Limb (tissue), 2 donors: ENCODE measurements at regions not wholly inside any gene's neighbourhood (a gene's known extent, or its start where the extent isn't known, plus 50 kb on each side); places are given as distances from the start of the nearest gene placed in this dataset.

Experiments
- DNase-seq, 2 donors: peaks; one replicate each; pipeline ENCODE4 v3.0.0-alpha.2; 2016; ENCODE audit errors: extremely low spot score in 2 of 2

GRCh38 chr16:79981814-79982213 lies 381.3 kb upstream of the MAF start:
- no peak for DNase-seq

GRCh38 chr16:79980650-79981521 lies 380.3 kb upstream of the MAF start:
- no peak for DNase-seq

- no peak for DNase-seq
These were observed 377.7 kb upstream of the MAF start for GRCh38 chr16:79977940-79978836.

GRCh38 chr16:79973320-79973719 lies 372.8 kb upstream of the MAF start:
- no peak for DNase-seq

- no peak for DNase-seq
These were observed 371.6 kb upstream of the MAF start for GRCh38 chr16:79972053-79972704.

- DNase-seq = no peak
These were observed 370.7 kb upstream of the MAF start for GRCh38 chr16:79971237-79971572.

GRCh38 chr16:79970551-79971236 lies 370.2 kb upstream of the MAF start:
- no peak for DNase-seq

- DNase-seq = no peak
These were observed 369.6 kb upstream of the MAF start for GRCh38 chr16:79970087-79970486.

GRCh38 chr16:79969458-79969857 lies 368.9 kb upstream of the MAF start:
- no peak for DNase-seq

- no peak for DNase-seq
These were observed 365.7 kb upstream of the MAF start for GRCh38 chr16:79966226-79966625.

- no peak for DNase-seq
These were observed 365.2 kb upstream of the MAF start for GRCh38 chr16:79965718-79966117.

- no peak for DNase-seq
These were observed 363.6 kb upstream of the MAF start for GRCh38 chr16:79964104-79964503.

- no peak for DNase-seq
These were observed 362.4 kb upstream of the MAF start for GRCh38 chr16:79962962-79963361.

- no peak for DNase-seq
These were observed 358.7 kb upstream of the MAF start for GRCh38 chr16:79959226-79959625.

GRCh38 chr16:79954921-79955705 lies 354.6 kb upstream of the MAF start:
- no peak for DNase-seq

GRCh38 chr16:79950932-79951719 lies 350.6 kb upstream of the MAF start:
- DNase-seq = no peak

- no peak for DNase-seq
These were observed 348.9 kb upstream of the MAF start for GRCh38 chr16:79949417-79949816.

GRCh38 chr16:79947771-79948170 lies 347.2 kb upstream of the MAF start:
- no peak for DNase-seq

- DNase-seq = no peak
These were observed 345.7 kb upstream of the MAF start for GRCh38 chr16:79946252-79946651.

GRCh38 chr16:79943736-79944135 lies 343.2 kb upstream of the MAF start:
- no peak for DNase-seq
